Heart left ventricle (tissue), 13 donors: ENCODE measurements at regions not wholly inside any gene's neighbourhood (a gene's known extent, or its start where the extent isn't known, plus 50 kb on each side); places are given as distances from the start of the nearest gene placed in this dataset.

Experiments used
- CTCF ChIP-seq, 12 donors: fragments of 200-600 bp; sonication (generic) in 4 of 12; IDR thresholded peaks; one replicate each; pipeline versions ENCODE4 v1.5.0 to v1.8.0; 2018 to 2022; ENCODE audit warnings: antibody characterized with exemption in 12 of 12, mild to moderate bottlenecking in 5 of 12
- POLR2A ChIP-seq, 2 donors: fragments of 450-650 bp; IDR thresholded peaks; one replicate each; pipeline ENCODE4 v1.6.1; 2017; ENCODE audit warnings: antibody characterized with exemption in 2 of 2, mild to moderate bottlenecking in 2 of 2, moderate library complexity in 2 of 2
- donor health status: ischemic (EF 13 %, LVEDD 7.1; RV severe dilation, severe dysfunction).
- donor health status: DM: no; HTN: yes; CAD: no.
- donor health status: DM: no; HTN: no; CAD: no.
- donor health status: ischemic (EF 25% LVEDD 6.9; RV normal size, moderate dysfunction).
- donor health status: ischemic (EF 25% LVEDD 5.7; RV mildly dilated, moderate dysfunction).
- donor health status: ischemic (EF 35%, LVEDD 5.7; RV mildly dilated, moderate dysfunction).
- donor health status: nonischemic (EF 11% LVEDD 7.7; RV severe dilation, severe dysfunction).
- donor health status: DM: yes; HTN: yes; CAD: no.
- donor health status: PGD.
- donor health status: ischemic (EF 29% LVEDD 5.4; RV normal size, mild dysfunction).
- donor health status: nonischemic (EF 23%, LVEDD 6.1; RV moderate dilation, normal function).

DNA sequence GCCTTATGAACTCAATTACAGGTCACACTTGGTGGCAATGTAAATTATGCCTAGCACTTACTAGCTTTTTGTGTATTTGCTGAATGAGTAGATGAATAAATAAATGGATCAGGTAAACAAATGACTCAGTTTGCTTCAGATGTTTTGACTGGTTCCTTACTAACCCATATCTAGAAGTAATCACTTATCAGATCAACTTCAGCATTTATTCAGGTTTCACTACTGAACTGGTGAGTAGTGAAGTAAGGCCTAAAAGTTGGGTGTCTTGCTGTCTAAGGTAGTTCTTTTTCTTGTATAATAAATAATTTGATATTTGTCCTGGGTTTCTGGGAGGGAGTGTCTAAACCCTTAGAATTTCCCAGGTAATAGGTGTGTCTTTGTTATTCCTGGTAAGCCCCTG lies 205.0 kb downstream of the UXS1 start:
- TF ChIP-seq CTCF (IDR thresholded peaks at IDR 0.05): no peak
- TF ChIP-seq POLR2A (IDR thresholded peaks at IDR 0.05): no peak
